Occipital lobe (tissue), 1 donor: ENCODE measurements at regions not wholly inside any gene's neighbourhood (a gene's known extent, or its start where the extent isn't known, plus 50 kb on each side); places are given as distances from the start of the nearest gene placed in this dataset.

ENCODE experiments used
- DNase-seq: peaks from one replicate; lab custom pipeline; 2025; lab: John Stamatoyannopoulos, UW

DNA sequence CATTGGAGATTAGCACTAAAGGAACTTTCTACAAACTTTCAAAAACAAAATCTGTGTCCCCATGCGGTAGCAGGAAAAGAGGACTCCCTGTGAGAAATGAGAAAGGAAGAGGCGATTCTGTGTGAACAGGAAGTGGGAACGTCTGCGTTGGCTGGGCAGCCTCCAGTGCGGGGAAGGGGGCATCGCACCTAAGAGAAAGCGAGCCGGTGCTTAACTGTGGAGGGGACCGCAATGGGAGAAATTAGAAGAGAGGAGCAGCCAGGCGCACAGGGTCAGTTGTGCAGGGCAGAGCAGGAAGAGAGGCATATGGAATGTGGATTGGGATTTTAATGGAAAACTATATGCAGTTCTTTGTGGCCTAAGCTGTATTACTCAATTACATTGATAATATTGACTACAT lies 77.4 kb upstream of the DOCK9 start:
- DNase-seq = no peak

DNA sequence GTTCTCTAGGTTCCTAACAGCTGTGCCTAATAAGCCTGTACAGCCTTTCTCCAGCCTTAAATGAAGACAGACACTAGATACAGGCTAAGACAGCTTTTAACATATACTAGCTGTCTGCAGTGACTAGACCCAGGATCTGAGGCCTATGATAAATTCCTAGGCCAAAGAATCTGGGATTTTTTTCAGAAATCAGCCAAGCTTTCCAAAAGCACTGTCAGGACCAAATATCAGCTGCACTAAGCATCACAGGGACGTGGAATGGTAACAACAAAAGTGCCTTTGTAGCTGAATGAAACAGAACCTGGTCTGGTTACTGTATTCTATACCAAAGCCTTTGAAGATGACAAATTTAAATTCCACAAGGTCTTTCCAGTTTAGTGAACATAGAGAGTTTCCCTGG lies 77.9 kb upstream of the DOCK9 start:
- DNase-seq = no peak

DNA sequence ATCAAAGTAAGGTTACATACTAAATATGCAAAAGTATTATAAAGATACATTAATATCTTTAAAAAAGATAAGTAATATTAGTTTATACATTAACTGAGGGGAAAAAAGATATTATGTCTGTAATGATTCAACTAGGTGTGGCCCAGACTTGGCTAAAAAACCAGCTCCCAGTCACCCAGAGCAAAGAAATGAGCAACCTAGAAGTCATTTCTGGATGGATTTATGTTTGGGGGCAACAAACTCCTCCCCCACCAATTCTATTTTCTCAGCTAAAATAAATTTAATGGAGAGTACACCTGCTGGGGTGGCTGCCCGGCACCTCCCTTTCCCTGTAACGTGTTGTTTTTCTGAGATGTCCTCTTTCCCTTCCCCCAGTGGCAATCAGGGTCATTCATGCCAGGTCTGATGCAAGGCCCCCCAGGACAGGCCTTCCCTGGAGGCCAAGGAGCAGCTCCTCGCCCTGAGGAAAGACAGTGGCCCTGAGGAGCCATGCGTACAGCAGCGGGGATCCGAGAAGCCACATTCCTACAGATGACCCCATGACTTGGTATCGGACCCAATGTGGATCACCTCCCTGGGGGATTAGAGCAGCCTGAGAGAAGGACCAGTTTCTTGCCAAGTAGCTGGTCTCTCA lies 78.6 kb upstream of the DOCK9 start:
- no peak for DNase-seq

DNA sequence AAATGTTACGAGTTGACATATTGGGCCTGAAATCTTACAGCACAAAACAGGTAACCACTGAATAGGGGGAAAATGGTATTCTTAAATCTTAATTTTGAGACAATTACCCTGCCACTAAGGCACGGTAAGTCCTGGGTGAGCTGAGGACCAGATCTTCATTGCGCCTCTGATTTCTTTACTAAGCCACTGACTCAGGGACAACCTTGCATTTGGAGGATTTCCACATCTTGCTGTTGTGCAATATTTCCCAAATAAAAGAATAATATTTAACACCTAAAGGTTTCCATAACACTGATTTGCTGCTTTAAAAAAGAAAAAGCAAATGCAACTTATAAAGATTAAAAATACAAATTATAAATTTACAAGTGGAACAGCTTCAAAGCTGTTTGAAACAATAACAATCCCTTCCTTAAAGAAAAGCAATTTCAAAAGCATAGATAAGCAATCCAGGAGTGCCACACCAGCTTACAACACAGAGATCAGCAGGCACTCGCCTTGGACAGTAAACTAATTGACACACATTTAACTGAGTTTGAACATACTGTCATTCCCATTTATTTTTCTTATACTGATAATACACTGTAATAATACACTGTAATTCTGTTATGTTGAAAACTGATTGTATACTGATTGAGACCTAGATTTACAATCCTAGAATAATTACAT lies 79.6 kb upstream of the DOCK9 start:
- DNase-seq = no peak

DNA sequence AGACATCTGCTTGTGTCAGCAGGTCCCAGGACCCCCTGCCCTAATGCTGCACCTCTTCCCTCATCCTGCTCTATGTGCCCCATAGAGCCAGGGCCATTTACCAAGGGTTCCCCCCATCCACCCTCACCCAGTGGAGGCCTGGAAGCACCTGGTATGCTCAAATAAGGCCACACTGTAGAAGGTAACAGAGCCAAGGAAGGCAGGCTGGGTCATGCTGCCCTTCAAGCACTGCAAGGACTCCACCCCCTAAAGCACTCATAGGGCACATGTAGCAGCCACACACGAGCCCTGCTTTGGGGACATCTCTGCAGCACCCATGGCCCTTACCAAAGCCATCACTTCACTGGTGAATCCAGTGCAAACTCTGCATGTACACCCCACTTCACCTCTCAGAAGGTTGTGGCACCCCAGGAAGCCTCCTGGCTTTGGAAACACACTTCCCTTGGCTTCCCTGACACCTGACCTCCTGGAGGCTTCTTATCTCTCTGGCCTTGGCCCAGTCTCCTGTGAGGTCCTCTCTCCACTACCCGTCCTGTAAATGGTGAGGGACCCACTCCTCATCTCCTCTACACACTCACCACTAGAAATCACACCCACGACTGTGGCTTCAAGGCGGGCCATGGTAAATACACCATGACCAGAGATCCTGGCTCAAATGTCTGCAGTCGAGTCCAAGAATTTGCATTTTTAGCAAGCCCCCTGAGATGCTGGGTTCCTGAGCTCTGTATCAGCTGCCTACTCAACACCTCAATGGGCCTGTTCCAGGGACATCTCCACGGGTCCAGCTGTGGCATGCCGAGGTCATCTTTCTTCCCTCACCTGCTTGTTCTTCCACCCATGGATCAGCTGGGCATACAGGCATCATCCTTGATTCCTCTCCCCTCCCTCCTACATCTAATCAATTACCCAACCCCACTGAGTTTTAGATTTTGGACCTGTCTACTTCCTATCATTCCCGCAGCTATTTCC lies 80.9 kb upstream of the DOCK9 start:
- DNase-seq = no peak

DNA sequence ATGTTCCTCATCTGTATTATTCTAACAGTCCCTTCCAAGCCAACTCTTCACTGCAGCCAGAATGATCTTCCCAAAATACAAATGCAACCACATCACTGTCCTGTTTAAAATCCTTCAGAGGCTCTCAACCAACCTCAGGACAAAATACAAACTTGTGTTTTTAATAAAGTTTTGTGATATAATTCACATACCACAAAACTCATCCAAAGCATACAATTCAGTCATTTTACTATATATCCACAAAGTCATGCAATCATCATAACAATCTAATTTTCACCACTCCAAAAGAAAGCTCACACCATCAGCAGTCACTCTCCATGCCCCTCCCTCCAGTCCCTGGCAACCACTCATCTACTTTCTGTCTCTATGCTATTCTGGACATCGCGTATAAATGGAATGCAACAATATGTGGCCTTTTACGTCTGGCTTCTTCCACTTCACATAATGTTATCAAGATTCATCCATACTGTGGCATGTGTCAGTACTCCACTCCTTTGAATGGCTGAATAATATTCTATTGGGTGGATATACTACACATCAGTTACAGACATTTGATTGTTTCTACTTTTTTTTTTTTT lies 81.7 kb upstream of the DOCK9 start:
- no peak for DNase-seq

DNA sequence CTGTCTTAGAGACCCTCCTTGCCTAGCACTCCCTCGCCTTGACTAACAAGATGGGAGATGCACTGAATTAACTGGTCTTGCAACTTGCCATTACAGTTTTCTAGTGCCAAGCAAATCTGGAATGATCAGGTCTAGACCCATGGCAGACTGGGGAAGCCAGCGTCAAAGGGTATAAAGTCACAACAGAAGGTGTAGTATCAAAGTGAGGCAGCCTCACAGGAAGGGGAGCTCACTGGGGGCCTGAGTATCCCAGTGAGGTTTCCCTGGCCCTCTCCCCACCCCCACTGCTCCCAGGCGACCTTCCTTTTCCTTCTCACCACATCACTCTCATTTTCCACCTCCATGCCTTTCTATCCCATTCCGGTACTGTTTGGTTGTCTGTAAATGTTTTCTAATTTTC lies 83.5 kb upstream of the DOCK9 start:
- no peak for DNase-seq

DNA sequence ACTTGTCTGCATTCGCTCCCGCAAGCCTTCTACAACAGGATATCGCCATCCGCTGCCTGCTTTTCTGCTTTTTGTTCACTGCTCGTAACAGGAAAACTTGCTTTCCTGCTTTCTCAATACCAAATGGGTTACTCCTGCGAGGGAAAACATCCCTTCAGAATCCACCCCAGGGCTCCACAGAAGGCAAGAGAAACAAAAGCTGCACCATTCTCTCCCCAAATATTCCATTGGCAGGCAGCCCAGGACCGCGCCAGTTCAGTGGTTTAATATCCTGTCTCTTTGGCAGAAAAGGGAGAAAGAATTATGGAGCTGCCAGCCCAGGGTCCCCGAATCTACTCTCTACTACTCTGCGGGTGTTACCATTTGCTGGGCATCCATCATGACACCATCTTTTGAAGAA lies 84.7 kb upstream of the DOCK9 start:
- no peak for DNase-seq

DNA sequence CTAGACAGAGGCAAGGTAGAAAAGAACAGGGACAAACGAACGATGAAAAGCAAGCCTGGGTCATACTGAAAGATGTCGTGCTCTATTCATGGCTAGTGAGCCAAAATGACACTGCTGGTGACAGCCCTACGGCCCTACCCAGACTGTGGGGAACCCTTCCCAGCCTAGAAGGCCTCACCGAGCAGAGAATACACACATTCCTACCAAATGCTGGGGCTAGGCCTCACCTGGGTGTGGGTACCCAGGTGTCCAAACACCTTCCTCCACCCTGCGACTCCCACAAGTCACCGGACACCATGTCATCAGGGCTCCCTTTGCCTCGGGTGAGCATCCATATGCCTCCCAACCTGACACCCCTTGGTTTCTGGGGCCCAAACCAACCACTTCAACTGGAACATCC lies 85.3 kb upstream of the DOCK9 start:
- no peak for DNase-seq

DNA sequence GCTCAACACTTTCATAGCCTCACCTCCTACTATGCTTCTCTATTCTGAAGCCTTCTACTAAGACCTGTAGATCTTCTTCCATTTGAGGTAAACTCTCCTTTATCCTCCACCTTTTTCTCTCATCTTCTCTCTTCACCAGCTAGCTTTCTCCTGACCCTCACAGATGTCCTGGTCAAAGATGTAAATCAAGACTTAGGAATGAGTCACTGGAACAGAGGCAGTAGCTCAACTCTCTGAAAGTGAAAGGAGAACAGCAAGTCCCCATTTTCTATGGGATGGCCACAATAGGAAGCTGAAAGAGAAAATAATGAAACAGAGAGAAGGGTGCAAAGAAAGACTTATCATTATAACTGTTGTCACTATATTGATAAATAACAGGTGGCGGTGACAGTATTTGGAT lies 86.1 kb upstream of the DOCK9 start:
- DNase-seq = no peak

DNA sequence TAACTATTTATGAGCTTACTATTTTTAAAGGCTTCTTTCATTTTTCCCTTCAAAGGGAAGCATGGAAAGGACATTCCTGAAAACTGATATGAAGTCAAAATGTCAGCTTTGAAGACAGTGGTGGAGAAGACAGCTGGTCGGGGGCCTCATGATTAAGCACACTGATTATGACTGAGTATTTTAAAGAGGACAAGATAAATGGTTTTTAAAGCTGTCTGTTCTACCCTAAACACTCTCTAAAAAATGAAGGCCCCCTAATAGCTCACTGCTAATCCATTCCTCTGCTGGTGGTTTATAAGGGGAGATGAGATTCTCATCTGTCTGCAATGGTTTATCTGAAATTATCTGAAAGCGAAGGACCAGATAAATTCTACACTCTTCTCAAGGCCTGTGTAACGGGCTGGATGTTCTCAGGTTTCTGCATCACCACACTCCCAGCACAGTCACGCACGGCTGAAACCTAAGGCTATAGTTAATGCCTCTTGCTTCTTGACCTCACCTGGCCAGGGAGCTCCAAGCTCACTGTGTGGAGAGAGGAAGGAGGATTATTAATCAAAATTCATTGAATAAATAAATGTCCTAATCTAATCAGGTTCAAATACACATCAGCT lies 86.9 kb upstream of the DOCK9 start:
- no peak for DNase-seq

DNA sequence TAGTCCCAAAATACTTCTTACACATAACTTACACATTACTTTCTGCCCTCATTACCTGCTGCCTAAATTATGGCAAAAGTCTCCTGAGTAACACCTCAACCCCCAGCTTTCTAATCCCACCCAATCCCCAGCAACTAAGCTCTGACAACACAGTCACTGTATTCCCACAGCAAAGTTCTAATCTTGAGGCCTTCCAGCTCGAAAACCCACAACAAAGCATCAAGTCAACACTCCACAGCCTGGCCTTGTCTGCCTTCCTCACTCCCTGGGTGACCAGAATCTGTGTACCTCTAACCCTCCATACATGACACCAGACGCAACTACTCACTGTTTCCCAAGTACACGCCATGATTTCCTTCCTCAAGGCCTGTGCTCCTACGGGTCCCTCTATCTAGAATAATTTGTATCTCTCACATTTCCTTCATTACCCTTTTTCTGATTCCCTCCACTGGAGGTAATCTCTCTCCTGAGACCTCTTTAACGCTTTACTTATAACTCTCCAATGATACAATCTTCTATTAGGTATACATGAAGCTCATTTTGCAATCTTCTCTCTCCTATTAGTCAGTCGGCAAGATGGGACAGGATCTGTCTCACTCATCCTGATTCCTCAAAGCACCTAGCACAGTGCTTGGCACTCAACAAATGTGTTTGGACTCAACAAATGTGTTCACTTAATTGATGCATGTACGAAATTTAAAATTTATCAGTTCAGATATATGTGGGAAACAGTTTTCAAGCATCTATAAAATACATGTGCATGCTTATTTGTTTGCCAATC lies 87.6 kb upstream of the DOCK9 start:
- DNase-seq = no peak

DNA sequence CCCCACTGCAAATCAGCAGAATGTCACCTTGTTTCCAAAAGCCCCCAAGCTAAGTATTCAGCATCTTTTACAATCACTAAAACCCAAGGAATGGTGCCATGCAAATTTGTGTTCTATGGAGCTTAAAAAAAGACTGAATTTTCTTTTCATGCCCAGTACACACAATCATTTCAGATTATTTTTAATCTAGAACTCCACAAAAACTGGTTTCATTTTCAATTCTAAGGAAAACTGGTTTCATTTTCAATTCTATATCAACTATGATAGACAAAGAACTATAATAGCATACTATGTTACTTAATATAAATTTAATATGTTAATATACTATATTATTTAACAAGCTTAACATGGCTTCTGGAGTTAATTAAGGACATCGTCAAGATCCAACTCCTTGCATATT lies 88.4 kb upstream of the DOCK9 start:
- no peak for DNase-seq

DNA sequence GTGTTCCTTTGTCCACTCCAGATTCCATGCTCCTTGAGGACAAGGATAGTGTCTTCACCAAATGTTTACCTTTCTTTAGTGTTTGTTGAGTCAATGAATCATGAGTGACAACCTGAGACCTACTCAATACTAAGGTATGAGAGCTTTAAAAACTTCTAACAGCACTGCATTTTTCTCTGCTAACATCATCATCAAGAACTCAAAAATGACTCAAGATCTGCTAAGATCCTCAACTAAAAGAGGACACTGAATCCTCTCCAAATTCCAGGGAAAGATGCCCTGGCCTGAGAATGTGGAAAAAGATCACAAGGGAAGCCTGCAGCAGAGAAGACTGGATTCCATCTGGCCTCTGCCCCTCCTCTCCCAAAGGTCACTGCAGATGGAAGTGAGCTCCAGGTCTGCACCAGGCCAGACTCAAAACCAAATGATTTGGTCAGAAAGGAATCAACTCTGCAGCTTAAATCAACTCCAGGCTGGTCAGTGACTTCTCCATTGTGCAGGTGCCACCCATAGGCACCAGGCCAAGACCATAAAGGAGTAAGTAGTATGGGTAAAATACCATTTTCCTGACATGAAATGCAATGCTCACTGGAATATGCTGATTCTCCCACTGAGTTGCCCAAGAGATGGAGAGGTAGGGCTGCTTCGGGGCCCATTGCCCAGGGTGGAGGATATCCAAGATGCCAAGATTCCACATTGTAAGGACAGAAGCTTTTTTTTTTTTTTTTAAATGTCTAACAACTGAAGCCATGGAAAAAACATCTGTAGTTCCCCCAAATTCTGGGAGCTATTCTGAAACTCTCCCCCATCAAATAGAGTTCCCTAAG lies 89.5 kb upstream of the DOCK9 start:
- DNase-seq = no peak

DNA sequence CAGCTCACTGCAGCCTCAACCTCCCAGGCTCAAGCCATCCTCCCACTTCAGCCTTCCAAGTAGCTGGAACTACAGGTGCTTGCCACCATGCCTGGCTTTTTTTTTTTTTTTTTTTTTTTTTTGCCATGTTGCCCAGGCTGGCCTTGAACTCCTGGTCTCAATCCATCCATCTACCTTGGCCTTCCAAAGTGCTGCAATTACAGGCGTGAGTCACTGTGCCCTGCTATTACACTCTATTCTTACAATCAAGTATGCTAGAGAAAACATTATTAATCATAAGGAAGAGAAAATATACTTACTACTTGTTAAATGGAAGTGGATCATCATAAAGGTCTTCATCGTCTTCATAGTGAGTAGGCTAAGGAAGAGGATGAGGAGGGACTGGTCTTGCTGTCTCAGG lies 93.3 kb upstream of the DOCK9 start:
- DNase-seq = no peak

DNA sequence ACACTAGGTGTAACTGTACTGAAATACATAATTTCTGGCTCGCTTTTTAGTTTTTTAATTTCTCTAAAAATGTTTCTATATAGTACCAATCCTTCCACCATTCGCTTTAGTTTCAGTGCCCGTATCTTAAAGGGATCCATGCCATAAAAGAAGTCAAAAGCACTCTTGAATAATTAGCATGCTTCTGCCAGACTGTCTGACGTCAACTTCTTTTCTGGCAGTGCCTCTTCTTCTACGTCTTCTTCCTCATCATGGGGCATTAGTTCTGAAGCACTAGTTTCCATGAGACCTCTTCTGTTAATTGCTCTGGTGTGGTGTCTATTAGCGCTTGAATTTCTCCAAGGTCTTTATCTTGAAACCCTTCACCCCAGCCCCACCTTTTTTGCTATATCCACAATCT lies 93.8 kb upstream of the DOCK9 start:
- DNase-seq = no peak

DNA sequence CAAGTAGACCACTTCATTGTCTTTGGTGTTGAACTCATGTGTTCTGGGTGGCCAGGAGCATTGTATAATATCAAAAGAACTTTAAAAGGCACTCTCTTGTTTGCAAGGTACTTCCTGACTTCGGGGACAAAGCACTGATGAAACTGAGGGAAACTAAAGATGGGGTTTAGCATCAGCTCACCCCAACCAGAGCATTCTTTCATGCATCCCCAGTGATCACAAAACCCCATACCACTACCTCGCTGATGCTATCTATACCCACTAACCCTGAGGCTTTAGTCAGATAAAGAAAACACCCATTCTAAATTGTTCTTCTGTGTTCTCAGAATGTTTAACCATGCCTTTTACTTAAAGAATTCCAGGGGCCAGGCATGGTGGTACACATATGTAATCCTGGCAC lies 94.5 kb upstream of the DOCK9 start:
- DNase-seq = no peak

DNA sequence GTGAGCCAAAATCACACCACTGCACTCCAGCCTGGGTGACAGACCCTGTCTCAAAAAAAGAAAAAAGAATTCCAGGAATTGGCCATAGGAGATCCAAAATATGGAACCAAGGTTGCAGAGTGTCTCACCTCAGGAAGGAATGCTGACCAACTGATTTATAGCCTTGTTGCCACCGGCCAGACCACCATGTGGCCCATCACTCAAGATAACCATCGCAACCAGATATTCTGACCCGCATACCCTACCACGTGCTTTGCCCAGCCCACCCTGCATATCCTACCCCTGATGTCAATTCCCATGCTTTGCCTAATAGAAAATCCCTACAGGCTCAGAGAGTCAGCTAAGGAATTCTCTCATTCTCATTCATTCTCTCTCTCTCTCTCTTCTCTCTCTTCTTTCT lies 95.1 kb upstream of the DOCK9 start:
- DNase-seq = no peak

DNA sequence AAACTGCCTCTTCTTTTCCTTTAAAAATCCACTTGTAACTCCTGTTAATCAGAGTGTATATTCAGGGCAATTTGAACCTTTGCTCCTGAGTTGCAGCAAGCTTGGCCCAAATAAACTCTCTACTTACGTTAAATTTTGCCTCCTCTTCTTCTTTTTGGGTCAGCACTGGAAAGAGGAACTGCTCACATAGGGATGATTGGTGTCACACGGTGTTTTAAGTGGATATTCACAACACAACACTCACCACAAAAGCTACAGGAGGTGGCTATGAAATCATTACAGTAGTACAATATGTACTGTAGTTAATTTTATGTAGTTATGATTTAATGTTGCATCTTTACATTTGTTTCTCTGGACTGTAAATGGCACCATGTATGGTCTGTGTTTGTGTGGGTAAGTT lies 96.8 kb upstream of the DOCK9 start:
- no peak for DNase-seq
